ENCODE measurements at regions not wholly inside any gene's neighbourhood (a gene's known extent, or its start where the extent isn't known, plus 50 kb on each side); places are given as distances from the start of the nearest gene placed in this dataset.

GRCh38 chr4:30968926-30969325, 248.8 kb downstream of the PCDH7 start:
- TF ChIP-seq CTCF (IDR thresholded peaks at IDR 0.05) = no peak
- TF ChIP-seq ZFX (IDR thresholded peaks at IDR 0.05; ENCODE audit: borderline replicate concordance) = no peak

Measured in 22Rv1 (cell line).